Stimulated activated CD4-positive, alpha-beta T cell treated with anti-CD3 and anti-CD28 coated beads, Interleukin-15, amount 100 ng/mL, for 1 hour (primary cell): ENCODE measurements at regions not wholly inside any gene's neighbourhood (a gene's known extent, or its start where the extent isn't known, plus 50 kb on each side); places are given as distances from the start of the nearest gene placed in this dataset.

Experiments
- DNase-seq, 2 donors: peaks; one replicate each; pipeline ENCODE4 v3.0.0-alpha.2; 2020; ENCODE audit warnings: low read depth in 1 of 2, low spot score in 1 of 2

DNA sequence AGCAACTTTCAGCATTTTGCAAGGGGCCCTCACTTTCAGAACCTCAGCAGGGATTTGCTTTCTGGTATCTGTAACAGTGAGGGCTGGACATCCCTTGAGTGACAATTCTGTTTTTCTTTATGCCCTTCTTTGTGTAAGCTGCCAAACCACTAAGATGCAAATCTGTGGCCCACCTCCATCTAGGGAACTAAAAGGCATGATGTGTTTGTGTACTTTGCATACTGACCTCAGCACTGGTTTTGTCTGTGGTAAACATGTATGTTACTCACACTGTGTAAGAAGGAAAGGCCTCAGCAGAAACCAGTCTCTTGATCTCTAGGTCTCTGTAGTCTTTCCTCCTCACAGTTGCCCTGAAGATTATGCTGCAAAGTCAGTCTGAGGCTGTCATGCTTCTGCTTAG lies 396.6 kb upstream of the DYNLRB2 start:
- no peak for DNase-seq

DNA sequence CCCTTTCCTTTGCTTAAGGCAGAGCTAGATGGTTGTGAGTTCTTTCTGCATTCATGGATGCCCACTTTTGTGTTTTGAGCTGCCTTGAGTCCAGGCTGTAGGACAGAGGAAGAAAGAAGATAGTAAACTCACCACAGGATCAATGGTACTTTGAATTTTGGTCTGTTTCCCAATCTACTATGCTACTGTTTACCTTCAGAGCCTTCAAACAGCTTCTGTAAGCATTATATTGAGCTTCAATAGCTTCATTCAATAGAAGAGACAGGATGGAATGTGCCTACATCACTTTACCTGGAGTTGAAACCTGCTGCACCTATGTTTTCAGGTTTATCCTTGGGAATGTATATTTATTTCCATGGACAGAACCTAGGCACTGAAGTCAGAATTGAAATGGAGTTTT lies 397.9 kb upstream of the DYNLRB2 start:
- no peak for DNase-seq

DNA sequence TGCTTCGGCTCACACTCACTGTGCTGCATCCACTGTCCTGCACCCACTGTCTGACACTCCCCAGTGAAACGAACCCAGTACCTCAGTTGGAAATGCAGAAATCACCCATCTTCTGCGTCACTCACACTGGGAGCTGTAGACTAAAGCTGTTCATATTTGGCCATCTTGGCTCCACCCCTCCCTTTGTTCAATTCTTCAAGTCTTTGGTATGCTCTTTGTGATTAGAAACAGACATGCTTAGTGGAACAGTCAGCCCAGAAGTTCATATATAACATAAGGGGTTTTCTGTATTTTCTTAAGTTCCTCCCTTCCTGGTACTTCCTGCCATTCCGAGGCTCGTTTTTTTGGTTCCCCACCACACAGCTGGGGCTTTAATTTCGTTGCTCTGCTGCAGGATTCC lies 398.5 kb upstream of the DYNLRB2 start:
- DNase-seq = no peak

DNA sequence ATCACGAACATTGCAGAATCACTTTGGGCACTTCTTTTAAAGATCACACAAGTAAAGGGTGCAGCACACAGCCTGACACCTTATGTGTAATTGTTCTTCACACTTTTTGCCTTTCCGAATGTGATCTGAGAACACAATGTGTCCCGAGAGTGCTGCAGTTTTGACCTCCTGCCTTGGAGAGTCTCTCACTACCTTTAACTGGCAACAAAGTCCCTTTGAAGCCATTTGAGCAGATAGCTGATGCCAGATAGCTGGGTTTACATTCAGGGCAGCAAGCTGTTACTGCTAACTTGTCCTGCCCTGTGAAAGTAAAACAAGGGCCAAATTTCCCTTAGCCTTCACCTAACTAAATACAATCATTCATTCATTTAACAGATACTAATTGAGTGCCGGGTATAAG lies 411.0 kb upstream of the DYNLRB2 start:
- no peak for DNase-seq

DNA sequence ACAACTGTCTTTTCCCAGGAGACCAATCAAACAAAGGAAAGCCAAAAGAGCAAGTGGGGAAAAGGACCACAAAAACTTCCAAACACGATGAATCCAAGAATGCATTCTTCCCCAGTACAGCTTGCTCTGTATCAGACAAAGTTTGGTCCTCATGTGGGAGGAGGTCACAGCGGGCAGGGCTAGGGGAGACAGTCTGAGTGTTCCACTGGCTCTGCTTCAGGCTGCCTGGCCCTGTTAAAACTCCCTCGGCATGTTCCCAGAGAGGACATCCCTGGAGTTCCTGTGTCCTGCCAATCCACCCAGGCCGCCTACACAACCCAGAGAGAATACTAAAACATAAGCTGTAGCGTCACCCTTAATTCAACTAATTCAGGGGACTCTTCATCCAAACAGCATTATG lies 415.1 kb upstream of the DYNLRB2 start:
- DNase-seq = no peak

DNA sequence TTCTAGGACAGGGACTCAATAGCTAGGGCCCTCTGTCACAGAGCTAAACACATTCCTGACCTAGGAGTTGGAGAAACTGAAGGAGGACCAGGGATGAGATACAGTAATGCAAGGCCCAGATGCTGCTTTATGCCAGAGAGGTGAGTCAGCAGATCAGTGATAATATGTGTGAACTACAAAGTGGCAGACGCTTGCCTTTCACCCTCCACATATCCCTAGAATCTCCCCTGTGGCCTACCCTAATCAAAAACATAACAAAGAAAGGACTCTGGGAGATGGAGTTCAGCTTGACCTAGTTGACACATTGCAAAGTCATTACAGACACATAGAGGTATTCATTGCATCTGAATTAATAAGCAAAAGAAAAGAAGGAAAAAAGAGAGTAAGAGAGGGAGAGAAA lies 417.6 kb upstream of the DYNLRB2 start:
- DNase-seq = no peak

DNA sequence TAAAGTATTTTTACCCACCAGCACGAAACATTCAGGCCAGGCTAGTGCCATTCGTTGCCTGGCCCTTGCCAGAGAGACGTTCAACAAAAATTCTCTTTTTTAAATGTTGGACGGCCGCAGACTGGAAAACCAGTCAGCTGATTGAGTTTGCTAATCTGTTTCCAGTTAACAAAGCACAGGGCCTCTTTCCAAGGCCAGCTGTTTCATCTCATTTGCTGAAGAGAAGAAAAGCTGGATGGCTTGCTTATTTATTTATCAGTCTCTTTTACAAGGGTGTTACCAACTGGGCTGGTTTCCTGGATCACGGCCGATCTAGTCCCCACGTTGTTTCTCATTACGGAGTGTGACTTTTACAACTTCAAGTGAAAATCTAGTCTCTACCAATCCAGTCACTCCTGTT lies 418.7 kb upstream of the DYNLRB2 start:
- DNase-seq = no peak

DNA sequence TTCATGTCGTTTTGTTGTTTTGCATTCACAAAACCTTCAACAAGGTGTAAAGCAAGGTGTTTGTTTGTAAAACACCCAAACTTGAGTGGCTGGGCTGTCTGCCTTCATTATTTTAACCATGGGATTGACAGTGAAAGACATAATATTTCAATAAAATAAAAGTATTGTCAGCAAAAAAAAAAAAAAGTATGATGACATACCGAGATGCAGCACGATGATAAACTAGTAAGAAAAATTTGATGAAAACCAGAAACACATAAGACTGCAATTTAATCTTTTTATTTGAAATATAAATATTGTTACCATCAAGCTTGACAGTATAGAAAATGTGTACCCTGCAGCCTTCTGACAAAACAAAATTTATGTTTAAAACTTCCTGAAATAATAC lies 419.3 kb upstream of the DYNLRB2 start:
- no peak for DNase-seq

DNA sequence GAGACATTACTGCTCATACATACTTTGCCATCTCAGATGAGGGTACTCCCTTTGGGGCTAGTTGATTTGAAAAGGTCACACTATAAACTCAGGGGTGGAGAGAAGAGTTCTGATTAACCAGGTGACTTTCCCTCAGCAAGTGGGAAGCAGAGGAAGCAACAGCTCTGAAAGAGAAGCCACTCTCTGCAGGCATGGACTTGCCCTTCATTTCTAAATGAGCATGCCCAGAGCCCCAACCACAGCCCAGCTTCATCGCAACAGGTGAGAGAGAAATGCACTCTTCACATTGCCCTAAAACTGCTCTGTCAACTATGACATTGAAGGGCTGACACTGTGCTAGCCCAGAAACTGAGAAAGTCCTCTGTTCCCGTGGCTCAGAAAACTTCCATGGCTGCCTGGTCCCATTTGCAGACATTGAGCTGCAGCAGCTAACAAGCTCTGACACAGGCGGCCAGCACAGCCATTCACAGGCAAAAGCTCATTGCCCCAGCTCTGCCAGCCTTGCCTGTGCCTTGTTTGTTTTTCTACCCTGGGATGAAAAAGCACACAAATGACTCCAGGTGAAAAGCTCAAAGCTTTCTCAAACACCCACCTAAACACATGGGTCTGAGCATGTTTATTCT lies 419.8 kb upstream of the DYNLRB2 start:
- no peak for DNase-seq

DNA sequence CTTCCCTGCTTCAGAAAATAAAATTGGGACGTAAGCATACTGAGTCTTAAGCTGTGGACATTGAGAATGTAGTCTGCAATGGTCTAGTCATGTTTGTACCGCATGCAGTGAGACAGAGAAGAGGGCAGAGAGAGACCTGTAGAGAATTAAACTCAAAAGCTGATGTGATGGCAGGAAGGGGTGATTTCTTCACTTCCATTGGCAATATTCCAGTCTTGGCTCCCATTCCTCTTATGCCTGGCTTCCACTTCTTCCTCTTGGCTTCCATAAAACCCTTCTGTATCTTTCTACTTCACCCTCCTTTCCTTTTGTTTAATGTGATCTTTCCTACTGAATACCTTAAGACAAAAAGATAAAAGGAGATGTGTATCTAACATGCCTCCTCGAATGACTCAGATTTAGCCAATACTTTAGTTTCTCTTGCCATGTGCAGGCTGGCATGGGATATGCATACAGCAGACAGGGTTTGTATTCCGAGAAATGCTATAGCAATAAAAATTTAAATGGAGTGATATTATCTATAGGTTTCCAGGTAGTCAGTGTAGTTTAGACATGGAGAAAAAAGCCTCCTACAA lies 423.1 kb upstream of the DYNLRB2 start:
- DNase-seq = no peak

DNA sequence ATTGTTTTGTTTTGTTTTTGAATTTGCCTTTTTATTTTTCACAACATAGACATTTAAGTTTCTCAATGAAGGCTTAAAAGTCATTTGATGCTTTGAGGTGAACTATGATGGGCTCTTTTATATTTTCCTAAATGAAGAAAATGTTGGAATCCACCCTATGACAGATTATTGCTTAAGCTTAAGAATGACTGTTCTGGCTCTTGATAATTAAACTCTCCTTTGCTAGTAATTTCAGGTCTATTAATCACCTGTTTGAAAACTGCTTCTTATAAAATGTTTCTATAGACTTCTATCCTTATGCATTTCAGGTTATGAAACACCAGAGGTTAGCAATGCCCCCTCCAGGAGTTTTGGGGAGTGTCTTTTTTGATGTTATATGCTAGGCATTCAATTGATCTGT lies 424.1 kb upstream of the DYNLRB2 start:
- no peak for DNase-seq

DNA sequence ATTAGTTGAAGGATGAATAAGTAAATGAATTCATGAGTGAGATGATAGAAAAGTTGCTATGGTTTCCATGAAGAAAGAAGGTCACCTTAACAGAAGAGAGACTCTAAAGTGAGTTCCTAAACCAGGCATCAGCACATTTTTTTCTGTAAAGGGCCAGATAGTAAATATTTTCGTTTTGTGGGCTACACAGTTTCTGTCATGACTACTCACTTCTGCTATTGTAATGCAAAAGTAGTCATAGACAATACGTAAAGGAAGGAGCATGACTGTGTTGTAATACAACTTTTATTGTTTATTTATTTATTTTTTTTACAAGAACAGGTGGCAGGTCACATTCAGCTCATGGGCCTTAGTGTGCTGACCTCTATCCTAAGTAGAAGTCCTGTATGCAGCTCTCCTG lies 426.1 kb upstream of the DYNLRB2 start:
- no peak for DNase-seq

DNA sequence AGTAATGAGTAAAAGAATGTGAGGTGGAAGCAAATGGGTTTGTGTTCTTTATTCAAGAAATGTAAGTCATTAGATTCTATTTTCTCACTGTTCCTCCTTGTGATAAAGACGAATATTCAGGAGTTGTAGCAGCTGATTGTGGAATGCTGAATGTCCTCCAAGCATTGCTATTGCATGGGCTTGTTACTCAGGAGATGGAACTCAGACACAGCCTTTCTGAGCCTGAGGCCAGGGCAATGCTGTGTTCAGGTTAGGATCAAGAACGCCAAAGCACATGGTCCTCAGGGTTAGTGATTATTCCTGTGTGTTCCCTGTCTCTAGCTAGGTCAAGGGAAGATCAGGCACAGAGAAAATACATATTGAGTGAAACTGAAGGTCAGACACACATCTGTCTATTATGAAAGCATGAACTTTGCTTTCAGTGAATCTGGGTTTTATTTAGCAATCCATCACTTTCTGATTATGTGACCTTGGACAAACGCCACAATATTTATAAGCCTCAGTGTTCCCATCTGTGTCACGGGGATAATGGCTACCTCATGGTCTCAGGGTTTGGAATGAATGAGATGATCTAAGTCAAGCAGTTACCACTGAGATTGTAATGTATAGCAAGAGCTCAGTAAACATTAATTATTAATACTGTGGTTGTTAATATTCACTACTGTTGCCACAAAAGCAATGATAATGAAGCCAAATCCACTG lies 426.8 kb upstream of the DYNLRB2 start:
- DNase-seq = no peak

DNA sequence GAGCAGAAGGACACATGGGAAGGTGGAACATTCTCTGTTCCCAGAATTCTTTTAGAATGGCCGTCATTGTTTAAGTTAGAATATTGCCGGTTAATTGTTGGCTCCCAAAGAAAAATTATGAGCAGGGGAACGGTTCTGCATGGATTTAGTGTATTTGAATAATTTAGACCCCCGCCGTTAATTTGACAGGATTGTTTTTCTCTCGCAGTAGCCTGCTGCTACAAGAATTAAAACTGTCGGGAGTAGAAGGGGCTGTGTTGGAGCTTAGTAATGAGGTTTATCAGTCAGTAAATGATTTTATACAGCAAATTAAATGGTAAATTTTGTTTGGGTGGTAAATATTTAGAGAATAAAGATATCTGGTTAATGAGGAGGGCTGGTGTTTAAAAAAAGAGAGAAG lies 431.2 kb upstream of the DYNLRB2 start:
- no peak for DNase-seq

DNA sequence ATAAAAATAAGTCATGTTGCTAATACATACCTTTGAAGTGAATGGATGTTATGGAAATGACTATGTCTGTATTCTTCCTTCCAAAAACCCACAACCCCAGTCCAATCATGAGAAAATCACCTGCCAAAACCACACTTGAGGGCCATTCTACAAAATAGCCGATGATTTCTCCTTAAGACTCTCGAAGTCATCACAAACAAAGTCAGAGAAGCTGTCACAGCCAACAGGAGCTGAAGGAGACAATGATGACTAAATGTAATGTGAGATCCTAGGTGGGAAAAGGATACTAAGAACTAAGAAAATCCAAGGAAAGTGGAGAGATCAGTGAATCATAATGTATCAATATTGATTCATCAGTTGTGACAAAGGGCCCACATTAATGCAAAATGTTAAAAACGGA lies 432.9 kb upstream of the DYNLRB2 start:
- DNase-seq = no peak

DNA sequence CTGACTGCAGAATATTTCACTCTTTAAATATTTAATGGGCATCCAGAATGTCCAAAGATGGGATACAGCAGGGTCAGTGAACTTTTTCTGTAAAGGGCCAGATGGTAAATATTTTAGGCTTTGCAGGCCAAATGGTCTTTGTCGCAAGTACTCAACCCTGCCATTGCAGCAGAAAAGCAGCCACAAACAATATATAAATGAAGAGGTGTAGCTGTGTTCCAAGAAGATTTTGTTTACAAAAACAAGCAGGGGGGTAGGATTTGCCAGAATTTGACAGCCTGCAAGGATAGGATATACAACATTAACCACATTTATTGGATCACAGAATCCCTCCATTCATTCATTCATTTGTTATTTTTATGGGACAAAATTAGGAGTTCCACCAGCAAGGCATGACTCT lies 435.0 kb upstream of the DYNLRB2 start:
- DNase-seq = no peak

DNA sequence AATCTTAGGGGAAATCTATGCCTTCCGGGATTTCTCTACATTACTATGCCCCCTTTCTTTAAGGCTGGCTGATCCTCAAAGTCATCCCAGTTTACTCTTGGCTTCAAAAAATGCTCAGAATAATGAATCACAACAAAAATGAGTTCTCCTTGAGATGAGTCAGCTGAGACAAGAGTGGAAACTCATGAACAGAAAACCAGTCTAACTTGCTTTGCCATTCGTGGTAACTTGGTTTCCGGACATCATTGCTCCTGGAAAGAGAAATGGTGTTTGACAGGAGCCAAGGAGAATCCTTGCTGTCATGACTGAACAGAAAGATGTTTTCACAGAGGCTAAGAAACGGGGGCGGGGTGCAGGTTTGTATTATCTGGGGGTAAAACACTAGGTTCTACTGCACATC lies 435.6 kb upstream of the DYNLRB2 start:
- no peak for DNase-seq

DNA sequence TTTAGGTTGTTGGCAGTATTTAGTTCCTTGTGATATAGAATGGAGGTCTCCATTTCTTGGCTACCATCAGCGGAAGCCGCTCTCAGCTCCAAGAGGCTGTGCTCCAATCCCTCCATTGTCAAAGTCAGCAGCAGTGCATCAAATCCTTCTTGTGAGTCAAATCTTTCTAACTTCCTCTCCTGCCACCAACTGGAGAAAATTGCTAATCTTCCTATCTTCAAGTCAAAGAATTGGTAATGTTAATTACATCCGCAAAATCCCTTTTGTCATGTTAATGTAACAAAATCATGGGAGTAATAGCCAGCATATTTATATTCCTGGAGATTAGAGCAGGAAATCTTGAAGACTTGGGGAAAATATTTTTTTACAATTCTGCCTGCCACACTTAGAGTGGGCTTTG lies 436.4 kb upstream of the DYNLRB2 start:
- DNase-seq = no peak

DNA sequence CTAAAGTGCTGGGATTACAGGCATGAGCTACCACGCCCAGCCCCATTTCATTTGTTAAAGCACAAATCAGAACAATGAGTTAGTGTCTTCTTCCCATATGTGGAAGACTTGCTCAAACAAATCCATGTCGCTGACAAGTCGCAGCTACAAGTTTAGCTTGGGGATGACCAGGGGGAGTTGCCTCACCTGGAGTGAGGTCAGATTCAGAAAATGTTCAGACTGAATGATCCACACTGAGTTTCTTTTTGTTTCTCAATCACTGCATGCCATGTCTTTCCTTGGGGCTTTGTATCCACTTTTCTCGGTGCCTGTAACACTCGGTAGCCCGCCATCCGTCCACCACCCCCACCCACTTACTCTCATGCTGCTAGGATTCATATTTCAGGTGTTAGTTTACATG lies 437.3 kb upstream of the DYNLRB2 start:
- no peak for DNase-seq

DNA sequence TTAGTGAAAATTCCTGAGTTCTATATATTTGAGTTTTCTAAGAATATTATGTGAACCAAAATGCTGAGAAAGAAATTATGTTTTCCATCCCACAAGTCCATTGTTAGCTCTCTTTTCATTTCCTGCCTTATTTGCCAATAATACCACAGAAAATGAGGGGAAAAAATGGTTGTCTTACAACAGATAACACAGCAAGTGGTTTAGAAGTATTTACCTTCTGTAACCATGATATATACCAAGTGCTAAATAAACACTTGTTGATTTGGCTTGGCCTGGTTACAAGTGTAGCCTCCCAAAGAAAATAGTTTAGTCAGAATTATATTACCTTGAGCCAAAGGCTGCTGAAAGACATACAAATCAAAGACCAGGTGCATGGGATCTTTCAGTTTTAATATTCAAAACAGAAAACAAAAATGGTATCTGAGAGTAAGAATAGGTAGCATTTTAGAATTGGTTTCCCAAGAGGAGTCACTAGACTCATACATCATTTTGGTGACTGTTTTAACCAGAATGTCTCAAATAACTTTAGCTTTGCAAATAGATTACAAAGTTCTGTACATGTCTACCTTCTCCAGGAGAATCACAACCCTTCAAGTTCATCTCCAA lies 439.8 kb upstream of the DYNLRB2 start:
- no peak for DNase-seq

DNA sequence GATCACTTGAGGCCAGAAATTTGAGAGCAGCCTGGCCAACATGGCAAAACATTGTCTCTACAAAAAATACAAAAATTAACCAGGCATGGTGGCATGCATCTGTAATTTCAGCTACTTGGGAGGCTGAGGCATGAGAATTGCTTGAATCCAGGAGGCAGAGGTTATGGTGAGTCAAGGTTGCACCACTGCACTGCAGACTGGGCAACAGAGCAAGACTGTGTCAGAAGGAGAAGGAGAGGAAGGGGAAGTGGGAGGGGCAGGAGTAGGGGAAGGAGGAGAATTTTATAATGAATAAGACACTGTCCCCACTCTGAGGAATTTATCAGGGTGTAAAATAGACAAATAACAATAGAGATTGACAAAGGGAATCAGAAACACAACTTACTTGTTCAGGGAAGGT lies 440.6 kb upstream of the DYNLRB2 start:
- DNase-seq = no peak

DNA sequence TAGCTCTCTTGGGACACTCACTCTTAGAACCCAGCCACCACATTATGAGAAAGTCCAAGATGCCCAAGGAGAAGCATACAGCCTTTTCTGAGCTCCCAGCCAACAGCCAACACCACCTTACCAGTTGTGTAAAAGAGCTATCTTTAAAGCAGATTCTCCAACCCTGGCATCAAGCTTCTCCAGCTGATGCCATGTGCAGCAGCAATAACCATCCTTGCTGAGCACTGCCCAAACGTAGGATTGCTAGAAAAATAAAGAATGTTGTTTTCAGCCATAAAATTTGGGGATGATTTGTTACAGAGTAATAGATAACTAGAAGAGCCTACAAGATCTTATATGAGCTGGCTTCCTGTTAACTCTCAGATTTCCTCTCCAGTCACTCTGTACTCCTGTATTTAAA lies 443.7 kb upstream of the DYNLRB2 start:
- no peak for DNase-seq

DNA sequence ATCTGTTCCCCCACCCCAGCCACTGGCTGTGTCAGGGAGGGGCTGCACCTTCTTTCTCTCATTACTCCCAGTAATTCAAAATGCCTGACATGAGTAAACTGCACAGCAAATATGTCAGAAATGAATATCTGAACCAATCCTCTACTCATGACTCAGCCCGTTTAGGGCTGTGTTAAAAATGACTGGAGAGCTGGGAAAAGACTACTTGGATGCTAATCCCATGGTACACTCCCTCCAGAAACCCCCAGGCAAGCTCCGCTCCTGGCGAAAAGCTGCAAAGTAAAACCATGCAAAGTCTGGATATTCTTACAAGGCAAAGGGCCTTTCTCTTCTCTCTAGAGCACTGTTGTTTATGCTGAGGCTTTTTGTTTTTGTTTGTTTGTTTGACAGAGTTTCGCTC lies 448.1 kb upstream of the DYNLRB2 start:
- DNase-seq = no peak
